ENCODE measurements at regions not wholly inside any gene's neighbourhood (a gene's known extent, or its start where the extent isn't known, plus 50 kb on each side); places are given as distances from the start of the nearest gene placed in this dataset.
A peak's percentile ranks its signal among the peaks of the same experiment; 100 is the strongest.
"Not testable (repeated sequence)": the region's sequence is repeated elsewhere in the genome, so short reads cannot be mapped to it uniquely, and the experiment has no call there.

DNA sequence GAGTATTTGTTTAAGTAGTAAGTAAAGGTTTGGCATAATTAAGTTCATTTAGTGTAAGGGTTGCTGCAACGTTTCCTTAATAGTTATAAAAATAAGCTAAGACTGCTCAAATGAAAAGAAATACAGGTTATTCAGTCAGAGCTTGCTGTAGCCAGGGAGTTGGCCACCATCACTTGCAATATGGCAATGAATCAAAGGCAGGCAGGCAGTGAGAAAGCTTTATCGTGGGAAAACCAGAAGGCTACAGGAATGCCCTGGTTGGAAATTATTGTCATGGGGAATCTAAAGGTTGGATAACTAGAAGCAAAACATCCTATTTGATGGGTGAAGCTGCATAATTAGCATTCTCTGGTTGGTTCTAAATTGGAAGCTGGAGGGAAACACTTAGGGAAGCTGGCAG is 1286.4 kb upstream of the CDH18 start:
- DNase-seq: not testable (repeated sequence)

DNA sequence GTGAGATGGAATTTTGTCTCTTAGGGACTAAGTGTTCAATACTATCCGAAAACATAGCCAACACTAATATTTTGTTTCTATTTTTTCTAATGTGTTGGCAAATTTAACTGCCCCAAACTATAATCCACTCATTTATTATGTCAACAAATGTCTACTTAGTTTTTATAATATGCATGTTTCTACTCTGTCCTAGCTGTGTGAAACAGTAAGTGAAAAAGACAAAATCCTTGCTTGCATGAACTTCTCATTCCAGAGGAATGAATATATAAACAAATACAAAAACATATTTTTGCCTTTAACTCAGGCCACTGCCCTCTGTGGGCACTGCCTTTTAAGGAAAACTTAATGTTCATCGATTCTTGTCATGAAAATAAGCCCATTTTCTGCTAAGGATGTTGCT is 1275.4 kb upstream of the CDH18 start:
- DNase-seq: no peak

DNA sequence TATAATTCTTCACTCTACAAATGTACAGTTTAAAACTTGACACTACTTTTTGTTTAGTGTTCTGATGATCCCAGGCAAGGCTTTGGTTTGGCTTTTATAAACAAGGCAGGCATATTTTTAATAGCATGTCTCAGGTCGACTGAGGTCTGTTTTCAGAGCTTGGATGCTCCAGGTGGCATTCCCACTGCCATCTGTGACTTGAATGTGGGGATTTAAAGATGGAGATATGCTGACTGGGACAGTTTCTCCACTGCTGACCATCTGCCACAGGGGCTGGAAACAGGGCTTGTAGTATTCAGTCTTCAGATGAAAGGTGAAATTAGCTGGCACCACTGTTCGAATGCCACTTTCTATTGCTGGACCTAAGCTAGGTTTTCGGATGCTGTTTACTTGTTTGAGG is 1266.2 kb upstream of the CDH18 start:
- peak; percentile 95 for DNase-seq

DNA sequence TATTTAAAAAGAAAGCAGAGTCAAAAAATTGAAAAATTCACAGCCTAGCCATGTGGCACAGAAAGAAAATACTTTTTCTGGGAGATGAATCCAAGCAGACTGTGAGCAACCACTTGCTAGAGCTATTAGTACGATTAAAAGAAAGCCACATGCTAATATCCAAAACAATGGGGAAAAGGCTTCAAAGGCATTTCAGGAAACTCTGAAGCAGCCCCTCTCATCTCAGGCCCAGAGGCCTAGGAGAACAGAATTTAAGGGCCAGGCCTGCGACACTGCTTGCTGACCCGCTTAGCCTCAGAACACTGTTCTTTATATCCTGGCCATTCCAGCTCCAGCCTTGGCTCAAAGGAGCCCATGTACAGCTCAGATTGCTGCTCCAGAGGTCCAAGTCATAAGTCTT is 1257.0 kb upstream of the CDH18 start:
- DNase-seq: no peak

DNA sequence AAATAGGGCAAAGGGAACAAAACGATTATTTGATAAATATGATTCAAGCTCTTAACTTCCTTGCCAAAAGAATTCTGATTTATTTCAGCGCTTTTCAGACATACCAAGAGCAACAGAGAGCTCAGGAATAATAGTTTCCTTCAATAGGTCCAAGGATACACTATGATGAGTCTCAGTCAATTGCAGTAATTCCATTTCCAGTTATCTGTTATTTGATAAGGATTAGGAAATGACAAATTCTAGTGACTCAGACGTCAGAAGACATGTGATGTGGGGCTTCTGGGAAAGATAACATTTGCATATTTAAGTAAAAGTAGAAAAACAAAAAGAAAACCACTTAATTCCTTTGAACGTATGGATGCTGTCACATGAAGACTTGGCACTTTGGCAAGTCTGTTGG is 1250.8 kb upstream of the CDH18 start:
- DNase-seq: no peak

DNA sequence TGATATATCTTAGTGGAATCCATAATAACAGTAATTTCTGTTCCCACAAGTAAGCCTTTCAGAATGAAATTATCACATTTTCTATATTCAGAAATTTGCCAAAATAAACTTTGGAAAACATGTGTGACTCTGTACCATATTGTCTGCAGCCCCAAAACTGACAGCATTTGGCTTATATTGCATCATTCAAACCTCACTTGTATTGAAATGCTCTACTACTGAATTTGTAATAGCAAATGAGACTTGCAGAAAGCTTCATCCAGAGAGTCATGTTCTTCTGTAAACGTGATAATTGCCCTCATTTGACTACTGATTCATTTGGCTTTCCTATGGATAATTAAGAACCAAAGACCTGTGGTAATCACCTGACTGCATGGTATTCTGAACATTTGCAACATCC is 1249.5 kb upstream of the CDH18 start:
- no peak for DNase-seq

DNA sequence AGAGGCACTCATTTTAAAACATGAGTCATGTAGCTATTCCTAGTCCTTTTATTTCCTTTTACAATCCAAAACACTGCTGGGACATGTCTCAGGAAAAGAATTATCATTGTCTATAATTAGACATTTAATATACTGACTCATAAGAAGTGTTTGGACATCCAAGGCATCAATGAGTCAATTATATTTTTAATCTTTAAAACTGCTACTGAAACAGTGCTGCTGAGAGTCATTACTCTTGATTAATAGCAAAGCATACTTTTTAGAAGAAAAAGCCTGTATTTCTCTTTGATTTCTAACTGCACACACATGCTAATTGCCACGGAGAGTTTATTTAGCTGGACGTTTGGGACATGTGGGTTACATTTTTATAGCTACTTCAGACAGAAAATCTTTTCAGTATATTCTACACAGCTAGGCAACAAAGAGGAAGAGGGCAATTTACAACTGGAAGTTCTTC is 1249.0 kb upstream of the CDH18 start:
- DNase-seq: peak; percentile 82

DNA sequence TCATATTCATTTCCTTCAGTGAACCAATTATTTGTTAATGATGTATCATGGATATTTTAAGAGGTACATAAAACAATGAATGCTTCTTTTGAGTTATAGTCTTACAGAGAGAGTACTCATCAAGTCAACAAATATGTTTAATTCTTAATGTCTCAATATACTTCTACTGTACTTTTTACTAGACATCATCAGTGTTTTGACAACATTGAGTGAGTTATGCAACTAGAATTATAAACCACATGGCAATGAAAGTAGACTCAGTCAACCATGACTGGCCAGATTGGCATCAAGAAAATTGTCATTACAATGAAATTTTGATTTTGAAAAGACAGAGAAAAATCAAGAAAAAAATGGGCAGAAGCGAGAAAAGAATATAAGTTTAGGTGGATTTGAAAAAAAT is 1248.1 kb upstream of the CDH18 start:
- DNase-seq: no peak

DNA sequence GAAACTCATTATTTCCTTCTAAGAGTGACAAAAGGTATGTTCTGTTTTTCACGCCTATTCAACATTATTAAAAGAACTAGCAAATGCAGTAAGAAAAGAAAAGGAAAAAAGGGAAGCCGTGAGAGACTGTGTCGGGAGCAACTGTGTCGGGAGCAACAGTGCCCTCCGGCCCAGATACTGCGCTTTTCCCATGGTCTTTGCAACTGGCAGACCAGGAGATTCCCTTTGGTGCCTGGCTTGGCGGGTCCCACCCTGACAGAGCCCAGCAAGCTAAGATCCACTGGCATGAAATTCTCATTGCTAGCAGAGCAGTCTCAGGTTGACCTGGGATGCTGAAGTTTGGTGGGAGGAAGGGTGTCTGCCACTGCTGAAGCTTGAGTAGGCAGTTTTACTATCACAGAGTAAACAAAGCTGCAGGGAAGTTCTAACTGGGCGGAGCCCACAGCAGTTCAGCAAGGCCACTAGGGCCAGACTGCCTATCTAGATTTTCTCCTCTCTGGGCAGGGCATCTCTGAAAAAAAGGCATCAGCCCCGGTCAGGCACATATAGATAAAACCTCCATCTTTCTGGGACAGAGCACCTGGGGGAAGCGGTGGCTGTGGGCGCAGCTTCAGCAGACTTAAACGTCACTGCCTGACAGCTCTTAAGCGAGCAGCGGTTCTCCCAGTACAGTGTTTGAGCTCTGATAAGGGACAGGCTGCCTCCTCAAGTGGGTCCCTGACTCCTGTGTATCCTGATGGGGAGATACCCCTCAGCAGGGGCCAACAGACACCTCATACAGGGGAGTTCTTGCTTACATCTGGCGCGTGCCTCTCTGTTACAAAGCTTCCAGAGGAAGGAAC is 1237.4 kb upstream of the CDH18 start:
- DNase-seq: no peak

DNA sequence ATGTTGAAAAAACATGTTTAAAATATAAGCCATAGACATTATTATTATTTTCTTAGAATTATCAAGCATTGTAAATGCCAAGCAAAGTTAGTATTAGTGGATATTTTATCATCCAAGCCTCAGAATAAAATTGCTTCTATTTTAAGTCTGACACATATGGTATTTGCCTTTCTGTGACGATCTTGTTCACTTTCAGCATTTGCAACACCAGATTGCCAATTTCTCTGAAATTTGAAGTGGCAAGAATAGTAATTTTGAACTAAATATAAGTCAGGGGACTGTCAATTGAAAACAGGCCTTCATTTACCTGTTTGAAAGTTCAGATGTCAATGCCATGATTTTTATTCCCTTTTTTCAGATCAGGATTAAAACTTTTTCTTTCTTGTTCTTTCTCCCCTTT is 1233.6 kb upstream of the CDH18 start:
- no peak for DNase-seq

DNA sequence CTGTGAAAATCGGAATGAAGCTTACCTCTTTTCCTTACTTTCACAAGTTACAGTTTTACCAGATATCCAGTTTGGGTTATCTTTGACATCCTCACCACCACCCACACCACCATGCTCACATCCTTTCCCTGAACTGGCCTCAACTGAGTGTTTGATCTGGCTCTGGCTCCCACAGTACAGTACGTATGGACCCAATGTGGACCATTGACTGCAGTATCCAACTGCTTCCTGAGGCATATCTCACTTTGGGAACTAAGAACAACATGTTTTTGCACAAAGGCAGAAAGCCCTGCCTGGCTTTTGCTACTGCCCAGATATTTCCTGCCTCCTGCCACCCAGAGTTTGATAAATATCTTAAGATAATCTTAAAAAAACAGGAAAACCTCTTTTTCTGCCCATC is 1232.0 kb upstream of the CDH18 start:
- no peak for DNase-seq

DNA sequence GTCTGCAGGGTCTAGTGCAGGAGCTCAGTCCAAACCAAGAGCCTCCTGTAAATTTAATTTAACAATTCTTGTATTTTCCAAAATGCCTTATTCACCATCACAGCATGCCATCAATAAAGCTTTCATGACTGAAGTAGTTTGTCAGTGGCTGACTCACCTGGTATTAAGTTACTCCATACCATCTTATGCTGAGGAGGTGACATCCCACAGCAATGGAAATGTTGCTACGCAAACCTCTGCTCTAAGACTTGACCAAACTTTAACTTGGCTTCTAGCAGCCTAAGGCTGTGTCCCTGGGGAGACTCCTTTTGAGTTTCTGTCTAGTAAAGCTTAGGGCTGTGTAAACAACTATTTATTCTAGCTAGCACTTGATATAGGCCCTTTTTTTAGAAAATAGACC is 1231.3 kb upstream of the CDH18 start:
- no peak for DNase-seq

DNA sequence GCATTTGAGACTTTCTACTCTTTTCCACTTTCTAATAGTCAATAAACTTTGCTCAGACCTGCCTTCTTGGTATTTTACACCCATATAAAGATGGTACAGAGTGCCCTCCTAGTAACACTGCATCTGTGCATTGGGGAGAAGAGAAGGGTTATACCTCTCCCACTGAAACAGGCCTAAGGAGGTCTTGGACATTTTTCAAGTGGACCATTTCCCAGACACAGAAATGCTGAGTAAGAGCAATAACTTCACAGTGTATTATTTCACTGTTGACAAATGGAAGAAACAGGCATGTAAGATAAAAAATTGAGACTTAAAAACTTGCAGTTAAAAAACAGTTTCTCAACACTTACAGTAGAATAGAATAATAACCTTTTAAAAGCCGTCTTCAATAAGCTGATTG is 1224.0 kb upstream of the CDH18 start:
- DNase-seq: no peak

DNA sequence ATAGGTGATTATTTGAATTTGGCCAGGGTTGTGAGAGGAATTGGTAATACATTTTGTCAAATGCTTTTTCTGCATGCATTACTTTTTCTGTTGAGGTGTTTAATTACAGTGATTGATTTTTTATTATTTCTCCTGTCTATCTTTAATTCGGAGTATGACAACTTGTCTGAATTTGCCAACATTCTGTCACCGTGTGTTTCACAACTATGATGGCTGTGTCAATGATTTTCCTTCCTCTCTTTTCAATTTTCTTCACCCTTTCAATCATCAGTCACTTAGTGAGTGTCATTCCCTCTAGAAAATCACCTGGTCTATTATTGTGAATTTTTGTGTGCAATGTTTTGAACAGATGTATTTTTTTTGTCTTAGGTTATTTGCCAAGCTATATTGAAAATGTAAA is 1221.4 kb upstream of the CDH18 start:
- DNase-seq: no peak

DNA sequence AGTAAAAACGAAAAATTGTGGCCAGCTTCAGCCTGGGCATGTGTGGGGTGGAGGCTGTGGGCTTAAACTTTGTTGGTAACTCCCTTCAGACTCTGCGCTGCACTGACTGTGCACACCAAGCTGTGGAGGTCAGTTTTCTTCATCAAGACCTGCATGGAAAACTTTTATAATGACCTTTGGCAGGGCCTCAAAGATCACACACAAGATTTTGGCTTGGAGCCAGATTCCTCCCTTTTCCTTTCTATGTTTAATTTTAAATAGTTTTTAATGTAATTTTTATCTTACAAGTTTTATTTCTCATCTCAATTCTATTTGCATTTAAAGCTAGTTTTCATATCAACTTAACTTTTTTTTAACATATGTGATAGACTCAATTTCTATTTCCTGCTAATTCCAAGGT is 1211.1 kb upstream of the CDH18 start:
- no peak for DNase-seq

DNA sequence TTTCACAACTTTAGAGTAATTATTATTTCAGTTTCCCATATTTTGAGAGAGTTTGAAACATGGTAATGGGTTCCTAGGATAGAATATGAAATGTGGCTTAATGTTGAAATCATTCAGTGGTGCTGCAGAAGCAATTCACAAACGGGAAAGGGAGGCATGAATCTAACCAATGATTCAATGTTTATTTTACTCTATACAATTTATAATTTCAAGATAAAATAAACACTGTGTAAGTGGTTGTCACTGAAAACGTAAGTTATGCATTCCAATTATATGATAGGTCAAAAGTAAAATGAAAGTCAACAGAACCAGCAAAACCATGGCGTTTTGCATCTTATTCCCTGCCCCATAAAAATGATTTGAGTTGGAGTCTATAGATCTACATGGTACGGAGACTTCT is 1207.1 kb upstream of the CDH18 start:
- DNase-seq: no peak

DNA sequence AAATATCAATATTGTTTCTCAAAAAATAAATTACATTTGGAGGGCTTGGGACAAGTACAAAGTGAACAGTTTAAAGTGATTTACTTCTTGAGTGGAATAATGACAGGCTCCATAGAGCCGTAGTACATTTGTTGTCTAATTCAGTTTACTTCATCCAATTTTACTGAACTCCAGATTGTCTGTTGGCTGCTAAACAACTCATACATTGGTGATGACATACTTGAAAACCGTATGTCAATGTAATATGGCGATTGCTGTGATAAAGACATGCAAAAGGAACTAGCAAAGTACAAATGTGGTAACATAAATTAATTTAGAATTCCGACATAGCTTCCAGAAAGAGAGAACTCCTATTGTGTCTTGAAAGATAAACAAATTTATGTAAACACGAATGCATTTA is 1197.5 kb upstream of the CDH18 start:
- DNase-seq: no peak

DNA sequence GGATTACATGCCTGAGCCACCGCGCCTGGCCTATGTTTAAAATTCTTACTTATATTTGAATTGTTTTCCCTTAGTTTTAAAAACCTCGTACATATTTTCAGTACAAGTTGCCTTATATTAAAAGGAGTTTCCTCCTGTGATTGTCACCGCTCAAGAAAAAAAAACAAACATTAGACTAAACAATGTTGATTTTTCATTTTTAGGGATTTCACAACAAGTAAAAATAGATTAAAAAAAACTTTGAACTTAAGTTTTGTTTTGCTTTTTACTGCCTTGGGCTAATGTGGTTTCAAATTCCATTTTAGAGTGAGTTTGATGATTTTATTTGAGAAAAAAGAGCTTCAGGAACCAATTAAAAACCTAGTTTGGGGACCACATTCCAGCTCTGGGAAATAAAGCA is 1196.6 kb upstream of the CDH18 start:
- DNase-seq: no peak

DNA sequence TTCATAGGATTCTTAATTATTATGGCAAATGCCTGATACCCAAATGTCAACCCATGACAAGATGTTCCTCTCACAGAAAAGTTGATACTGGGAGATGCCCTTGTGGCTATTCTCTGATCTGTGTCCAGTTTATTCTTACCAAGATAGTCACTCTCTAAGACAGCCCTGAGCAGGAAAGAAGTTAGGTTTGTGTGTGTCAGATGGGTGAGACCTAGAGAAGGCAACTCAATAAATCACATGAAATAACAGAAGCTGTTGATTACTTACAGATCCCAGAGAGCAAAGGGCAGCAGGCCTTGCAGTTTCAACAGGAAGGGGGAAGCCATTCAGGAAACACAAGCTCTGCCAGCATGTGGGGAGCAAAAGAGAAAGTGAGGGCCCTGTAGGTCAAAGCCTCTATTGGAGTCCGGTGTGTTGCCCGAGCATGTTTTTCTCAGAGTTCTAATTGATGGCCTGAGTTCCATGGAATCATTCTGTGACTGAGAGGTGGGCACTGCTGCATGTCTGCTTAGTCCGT is 1193.7 kb upstream of the CDH18 start:
- no peak for DNase-seq

DNA sequence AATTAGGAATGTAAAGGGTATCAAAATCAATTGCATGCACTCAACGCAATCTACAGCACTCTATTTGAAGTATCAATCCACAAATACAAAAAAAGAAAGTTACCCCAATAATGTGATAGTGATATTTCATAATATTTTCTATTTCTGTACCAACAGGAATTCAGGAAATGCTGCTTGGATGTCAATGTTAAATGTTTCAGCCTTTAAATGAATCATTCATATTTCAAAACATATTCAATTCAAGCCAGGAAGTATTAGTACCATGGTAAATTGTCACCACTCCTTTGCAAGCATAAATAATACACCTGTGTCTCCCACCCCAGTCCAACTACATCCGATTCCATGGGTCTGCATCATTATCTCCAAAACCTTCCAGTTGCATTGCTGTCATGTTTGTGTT is 1185.5 kb upstream of the CDH18 start:
- no peak for DNase-seq

DNA sequence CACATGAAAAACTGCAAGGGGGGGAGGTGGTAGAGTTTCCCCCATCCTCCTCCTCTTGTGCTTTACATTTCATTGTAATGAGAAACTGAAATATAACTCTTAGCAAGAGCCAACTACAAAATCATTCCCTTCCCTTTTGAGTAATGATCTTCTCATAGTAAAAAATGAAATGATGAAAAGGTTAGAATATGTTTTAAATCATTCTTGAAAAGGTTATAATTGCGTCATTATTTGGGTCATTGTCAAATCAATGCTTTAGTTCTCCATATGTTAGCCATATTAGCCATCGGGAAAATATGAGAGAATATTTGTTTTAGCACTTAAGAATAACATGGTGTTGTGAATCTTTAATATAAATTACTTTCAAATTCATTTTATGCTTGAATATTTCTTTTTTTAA is 1185.0 kb upstream of the CDH18 start:
- DNase-seq: no peak

DNA sequence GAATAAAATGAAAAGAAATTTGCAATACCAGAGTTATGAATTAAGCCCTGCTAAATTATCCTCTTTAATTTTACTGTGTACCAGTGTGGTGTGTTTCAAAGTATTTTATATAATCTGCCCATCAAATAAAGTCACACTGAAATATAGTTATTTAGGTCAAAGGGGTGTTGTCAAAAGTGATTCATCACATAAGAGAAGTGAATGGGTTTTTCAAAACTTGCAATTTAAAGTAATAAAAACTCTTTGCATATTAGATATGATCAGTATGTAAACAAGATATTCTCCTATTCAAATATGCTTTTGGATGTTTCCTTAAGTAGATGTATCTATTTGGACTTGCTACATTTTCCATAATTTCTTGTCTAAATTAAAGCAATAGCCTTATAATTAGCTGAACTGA is 1183.0 kb upstream of the CDH18 start:
- no peak for DNase-seq

DNA sequence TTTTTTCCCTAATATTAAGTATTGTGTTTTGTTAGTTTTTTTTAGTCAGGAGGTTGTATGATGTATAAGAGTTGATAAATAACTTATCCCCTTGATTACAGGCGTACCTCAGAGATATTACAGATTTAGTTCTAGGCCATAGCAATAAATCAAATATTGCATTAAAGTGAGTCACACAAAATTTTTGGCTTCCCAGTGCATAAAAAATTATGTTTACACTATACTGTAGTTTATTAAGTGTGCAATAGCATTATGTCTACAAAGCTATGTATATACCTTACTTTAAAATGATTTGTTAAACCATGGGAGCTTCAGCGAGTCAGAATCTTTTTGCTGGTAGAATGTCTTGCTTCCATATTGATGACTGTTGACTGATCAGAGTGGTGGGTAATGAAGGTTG is 1180.6 kb upstream of the CDH18 start:
- no peak for DNase-seq

DNA sequence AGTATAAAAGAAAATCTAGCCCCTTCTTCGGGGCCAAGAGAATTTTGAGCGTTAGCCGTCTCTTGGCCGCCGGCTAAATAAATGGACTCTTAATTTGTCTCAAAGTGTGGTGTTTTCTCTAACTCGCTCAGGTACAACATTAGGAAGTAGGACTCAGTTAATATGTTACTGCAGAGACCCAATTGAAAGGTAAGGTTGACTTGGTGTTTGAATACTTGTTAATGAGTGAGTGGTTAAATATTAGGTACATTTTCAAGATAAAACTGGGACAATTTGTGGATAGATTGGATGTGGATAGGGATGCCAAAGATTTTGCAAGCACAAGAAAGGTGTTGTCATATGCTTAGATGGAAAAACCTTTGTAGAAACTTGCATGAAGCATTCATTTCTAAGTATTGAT is 1177.3 kb upstream of the CDH18 start:
- no peak for DNase-seq

DNA sequence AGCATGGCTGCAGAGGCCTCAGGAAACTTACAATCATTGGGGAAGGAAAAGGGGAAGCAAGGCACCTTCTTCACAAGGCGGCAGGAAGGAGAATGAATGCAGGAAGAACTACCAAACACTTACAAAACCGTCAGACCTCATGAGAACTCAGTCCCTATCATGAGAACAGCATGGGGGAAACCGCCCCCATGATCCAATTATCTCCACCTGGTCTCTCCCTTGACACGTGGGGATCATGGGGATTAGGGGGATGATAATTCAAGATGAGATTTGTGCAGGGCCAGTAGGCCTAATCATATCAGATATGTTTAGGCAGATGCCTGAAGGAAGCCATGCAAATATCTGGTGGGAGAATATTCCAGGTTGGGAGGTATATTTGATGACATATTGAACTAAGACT is 1176.4 kb upstream of the CDH18 start:
- peak; percentile 58 for DNase-seq

All from NCI-H524 treated with DMSO at 0.1 percent for 48 hours (cell line).